Fibroblast of mammary gland (primary cell): ENCODE measurements at regions not wholly inside any gene's neighbourhood (a gene's known extent, or its start where the extent isn't known, plus 50 kb on each side); places are given as distances from the start of the nearest gene placed in this dataset.

Experiments
- DNase-seq: peaks from one replicate; pipeline ENCODE4 v3.0.0-alpha.2; 2010; ENCODE audit warnings: low read depth
- H3K4me3 ChIP-seq: 2 replicates; pipeline ENCODE4 v1.5.1; 2011; ENCODE audit warnings: low read depth, mild to moderate bottlenecking, low read length, moderate library complexity; ENCODE audit not compliant: control insufficient read depth
- CTCF ChIP-seq: conservative IDR thresholded peaks from 2 replicates; pipeline ENCODE4 v1.5.1; 2011; ENCODE audit warnings: low read depth, low read length, inconsistent platforms; ENCODE audit not compliant: control insufficient read depth, insufficient read depth

- TF ChIP-seq CTCF = no peak
Observed at GRCh38 chr10:128529225-128529624, 403.0 kb upstream of the MKI67 start.

GRCh38 chr10:128530301-128530700 lies 404.1 kb upstream of the MKI67 start:
- peak; percentile 43 for TF ChIP-seq CTCF
- DNase-seq = peak; percentile 10
- H3K4me3 ChIP-seq = no peak overlapping the region

More at GRCh38 chr10:128529225-128529624, 403.0 kb upstream of the MKI67 start:
- no peak overlapping the region for H3K4me3 ChIP-seq
- no peak for DNase-seq

- no peak for DNase-seq
- TF ChIP-seq CTCF = no peak
- H3K4me3 ChIP-seq = no peak overlapping the region
Observed at GRCh38 chr10:128530946-128531345, 404.7 kb upstream of the MKI67 start.

- H3K4me3 ChIP-seq = no peak overlapping the region
Observed at GRCh38 chr10:128534686-128535085, 408.5 kb upstream of the MKI67 start.

GRCh38 chr10:128536259-128536658 lies 410.0 kb upstream of the MKI67 start:
- no peak overlapping the region for H3K4me3 ChIP-seq
- TF ChIP-seq CTCF = no peak
- DNase-seq = no peak

More at GRCh38 chr10:128534686-128535085, 408.5 kb upstream of the MKI67 start:
- DNase-seq = no peak
- TF ChIP-seq CTCF = no peak

- no peak for DNase-seq
- TF ChIP-seq CTCF = no peak
- H3K4me3 ChIP-seq = no peak overlapping the region
Observed at GRCh38 chr10:128537834-128538330, 411.7 kb upstream of the MKI67 start.

- no peak overlapping the region for H3K4me3 ChIP-seq
- DNase-seq = no peak
- TF ChIP-seq CTCF = no peak
Observed at GRCh38 chr10:128538671-128539070, 412.4 kb upstream of the MKI67 start.
